Parathyroid adenoma (tissue), 2 donors: ENCODE measurements at regions not wholly inside any gene's neighbourhood (a gene's known extent, or its start where the extent isn't known, plus 50 kb on each side); places are given as distances from the start of the nearest gene placed in this dataset.

Experiments used
- H2AFZ ChIP-seq: fragments of 300-600 bp; sonication (generic); one replicate; pipeline ENCODE4 v1.7.0; 2017; ENCODE audit warnings: antibody characterized with exemption, mild to moderate bottlenecking
- H3K27ac ChIP-seq: fragments of 300-600 bp; sonication (generic); one replicate; pipeline ENCODE4 v1.7.0; 2017
- H3K27me3 ChIP-seq: fragments of 300-600 bp; sonication (generic); one replicate; pipeline ENCODE4 v1.7.0; 2017; ENCODE audit warnings: low read length; ENCODE audit not compliant: control insufficient read depth, insufficient read depth
- H3K36me3 ChIP-seq: fragments of 300-600 bp; sonication (generic); one replicate; pipeline ENCODE4 v1.7.0; 2017; ENCODE audit warnings: low read length; ENCODE audit not compliant: control insufficient read depth, insufficient read depth
- H3K4me1 ChIP-seq: fragments of 300-600 bp; sonication (generic); one replicate; pipeline ENCODE4 v1.7.0; 2017; ENCODE audit warnings: control low read depth
- H3K4me2 ChIP-seq: fragments of 300-600 bp; sonication (generic); one replicate; pipeline ENCODE4 v1.7.0; 2017; ENCODE audit warnings: low read length
- H3K4me3 ChIP-seq: fragments of 300-600 bp; sonication (generic); one replicate; pipeline ENCODE4 v1.7.0; 2017; ENCODE audit warnings: low read depth, low read length
- H3K79me2 ChIP-seq: fragments of 300-600 bp; sonication (generic); one replicate; pipeline ENCODE4 v1.7.0; 2017; ENCODE audit warnings: control low read depth
- H3K9ac ChIP-seq: fragments of 300-600 bp; sonication (generic); one replicate; pipeline ENCODE4 v1.7.0; 2017; ENCODE audit warnings: mild to moderate bottlenecking
- H3K9me3 ChIP-seq: fragments of 300-600 bp; sonication (generic); one replicate; pipeline ENCODE4 v1.7.0; 2017; ENCODE audit warnings: low read length; ENCODE audit not compliant: control insufficient read depth
- TF ChIP-seq, protein P1 (sequence below): fragments of 300-600 bp; sonication (generic); IDR thresholded peaks from one replicate; pipeline ENCODE4 v1.7.0; 2017; ENCODE audit warnings: antibody characterized with exemption, mild to moderate bottlenecking
- donor health status: primary hyperparathyroidism.

DNA sequence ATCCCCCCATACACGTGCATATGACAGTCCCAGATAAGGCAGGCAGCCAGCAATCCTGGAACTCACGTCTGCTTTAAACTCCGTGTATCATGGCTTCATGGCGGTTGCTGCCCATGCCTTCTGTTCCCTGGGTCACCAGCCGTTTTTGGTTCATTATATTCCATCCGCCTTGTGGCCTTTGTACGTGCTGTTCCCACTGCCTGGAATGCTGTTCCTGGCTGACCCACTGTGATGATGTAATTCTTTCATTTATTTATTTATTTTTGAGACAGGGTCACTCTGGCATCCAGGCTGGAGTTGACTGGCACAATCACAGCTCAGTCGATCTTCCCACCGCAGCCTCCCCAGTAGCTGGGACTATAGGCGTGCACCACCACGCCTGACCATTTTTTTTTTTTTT lies 136.7 kb upstream of the GSE1 start:
- Histone ChIP-seq H3K36me3 (peaks cover 2% of the 10 kb centered on the region), H3K9me3 (no peaks in the 10 kb centered on the region), H3K9ac (no peak overlapping the region), H3K27me3 (no peaks in the 10 kb centered on the region), H3K4me3 (no peak overlapping the region), H3K4me1 (peaks cover 19% of the 10 kb centered on the region), H3K4me2 (no peak overlapping the region), H3K27ac (no peak overlapping the region), H3K79me2 (peaks cover 67% of the 10 kb centered on the region), H2AFZ (no peak overlapping the region)
- TF ChIP-seq, protein P1, sequence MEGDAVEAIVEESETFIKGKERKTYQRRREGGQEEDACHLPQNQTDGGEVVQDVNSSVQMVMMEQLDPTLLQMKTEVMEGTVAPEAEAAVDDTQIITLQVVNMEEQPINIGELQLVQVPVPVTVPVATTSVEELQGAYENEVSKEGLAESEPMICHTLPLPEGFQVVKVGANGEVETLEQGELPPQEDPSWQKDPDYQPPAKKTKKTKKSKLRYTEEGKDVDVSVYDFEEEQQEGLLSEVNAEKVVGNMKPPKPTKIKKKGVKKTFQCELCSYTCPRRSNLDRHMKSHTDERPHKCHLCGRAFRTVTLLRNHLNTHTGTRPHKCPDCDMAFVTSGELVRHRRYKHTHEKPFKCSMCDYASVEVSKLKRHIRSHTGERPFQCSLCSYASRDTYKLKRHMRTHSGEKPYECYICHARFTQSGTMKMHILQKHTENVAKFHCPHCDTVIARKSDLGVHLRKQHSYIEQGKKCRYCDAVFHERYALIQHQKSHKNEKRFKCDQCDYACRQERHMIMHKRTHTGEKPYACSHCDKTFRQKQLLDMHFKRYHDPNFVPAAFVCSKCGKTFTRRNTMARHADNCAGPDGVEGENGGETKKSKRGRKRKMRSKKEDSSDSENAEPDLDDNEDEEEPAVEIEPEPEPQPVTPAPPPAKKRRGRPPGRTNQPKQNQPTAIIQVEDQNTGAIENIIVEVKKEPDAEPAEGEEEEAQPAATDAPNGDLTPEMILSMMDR, result no peak

DNA sequence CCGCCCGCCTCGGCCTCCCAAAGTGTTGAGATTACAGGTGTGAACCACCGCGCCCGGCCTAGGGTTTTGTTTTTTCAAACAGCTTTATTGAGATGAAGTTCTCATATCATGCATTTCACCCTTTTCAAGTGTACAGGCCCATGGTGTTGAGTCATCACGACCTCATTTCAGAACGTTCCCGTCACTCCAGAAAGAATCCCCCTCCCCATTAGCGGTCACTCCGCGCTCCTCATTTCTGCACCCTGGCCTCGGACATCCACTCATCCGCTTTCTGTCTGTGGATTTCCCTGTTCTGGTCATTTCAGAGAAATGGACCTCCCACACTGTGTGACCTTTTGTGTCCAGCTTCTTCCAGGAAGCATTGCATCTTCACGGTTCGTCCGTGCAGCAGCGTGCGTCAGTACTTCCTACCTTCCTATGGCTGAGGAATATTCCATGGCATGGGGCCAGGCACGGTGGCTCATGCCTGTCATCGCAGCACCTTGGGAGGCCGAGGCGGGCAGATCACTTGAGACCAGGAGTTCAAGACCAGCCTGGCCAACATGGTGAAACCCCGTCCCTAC lies 135.2 kb upstream of the GSE1 start:
- TF ChIP-seq, protein P1, result no peak
- Histone ChIP-seq H2AFZ (no peak overlapping the region), H3K36me3 (peaks cover 2% of the 10 kb centered on the region)

DNA sequence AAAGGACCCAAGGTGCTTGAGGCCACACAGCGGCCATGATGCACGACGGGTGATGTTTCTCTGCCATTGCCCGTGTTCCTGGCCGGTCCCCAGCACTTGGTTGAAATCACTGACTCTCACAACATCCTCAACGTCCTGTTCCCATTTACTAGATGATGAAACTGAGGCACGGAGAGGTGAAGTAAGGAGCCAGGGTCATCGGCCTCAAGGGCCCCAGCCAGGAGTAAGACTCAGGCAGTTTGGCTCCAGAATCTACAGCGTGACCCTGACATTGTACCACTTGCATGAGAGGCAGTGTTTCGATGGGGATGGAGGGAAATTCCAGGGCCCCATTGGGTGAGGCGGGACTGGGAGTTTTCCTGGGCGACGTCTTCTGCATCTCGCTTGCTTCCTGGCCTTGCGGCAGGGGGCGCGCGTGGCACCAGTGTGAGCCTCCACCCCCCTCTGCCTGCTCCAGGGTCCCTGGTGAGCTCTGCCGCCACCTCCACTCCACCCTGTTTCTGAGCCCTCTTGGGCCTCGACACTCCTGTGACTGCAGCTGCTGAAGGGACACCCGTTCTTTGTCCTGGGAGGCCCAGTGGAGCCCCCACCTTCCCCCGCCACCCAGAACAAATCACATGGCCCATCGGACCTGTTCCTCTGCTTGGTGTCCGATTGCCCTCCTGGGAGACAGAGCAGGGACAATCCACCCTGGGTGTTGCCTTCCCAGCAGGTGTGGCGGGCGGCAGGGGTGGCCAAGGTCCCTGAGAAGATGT lies 133.0 kb upstream of the GSE1 start:
- TF ChIP-seq, protein P1, result peak; percentile 47
- H3K9me3 ChIP-seq, result no peaks in the 10 kb centered on the region
- H2AFZ ChIP-seq, result no peak overlapping the region
- H3K36me3 ChIP-seq, result peaks cover 2% of the 10 kb centered on the region
- no peaks in the 10 kb centered on the region for H3K4me1 ChIP-seq
- no peak overlapping the region for H3K4me2 ChIP-seq
- peaks cover 73% of the 10 kb centered on the region for H3K79me2 ChIP-seq
- H3K4me3 ChIP-seq, result no peak overlapping the region
- H3K27ac ChIP-seq, result peak overlapping the region; percentile 21
- no peak overlapping the region for H3K9ac ChIP-seq
- no peaks in the 10 kb centered on the region for H3K27me3 ChIP-seq

More for the DNA sequence above, 135.2 kb upstream of the GSE1 start:
- H3K4me2 ChIP-seq, result no peak overlapping the region
- no peak overlapping the region for H3K4me3 ChIP-seq
- no peaks in the 10 kb centered on the region for H3K27me3 ChIP-seq
- no peak overlapping the region for H3K27ac ChIP-seq
- no peak overlapping the region for H3K9ac ChIP-seq
- no peaks in the 10 kb centered on the region for H3K9me3 ChIP-seq
- peaks cover 62% of the 10 kb centered on the region for H3K79me2 ChIP-seq
- H3K4me1 ChIP-seq, result peaks cover 4% of the 10 kb centered on the region

DNA sequence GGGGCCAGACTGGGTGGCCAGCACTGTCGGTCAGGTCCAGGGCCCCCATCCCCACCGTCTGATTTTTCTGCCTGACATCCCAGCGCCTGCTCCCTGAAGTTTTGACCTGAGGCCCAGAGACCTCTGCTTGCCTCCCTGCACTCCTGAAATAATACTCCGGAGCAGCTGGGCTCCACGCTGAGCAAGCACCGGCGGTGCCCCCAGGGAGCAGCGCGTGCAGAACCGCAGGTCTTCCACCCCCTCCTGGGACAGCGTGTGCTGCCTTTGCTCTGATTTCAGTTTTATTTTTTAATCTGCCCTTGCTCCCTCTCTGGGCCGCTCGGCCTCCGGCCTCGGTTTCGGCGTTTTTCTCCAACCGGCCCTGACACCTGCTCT lies 132.4 kb upstream of the GSE1 start:
- Histone ChIP-seq H3K36me3 (peaks cover 2% of the 10 kb centered on the region), H3K27ac (peak overlapping the region; percentile 21), H3K4me3 (no peak overlapping the region), H2AFZ (no peak overlapping the region), H3K4me1 (no peaks in the 10 kb centered on the region), H3K27me3 (no peaks in the 10 kb centered on the region), H3K9me3 (no peaks in the 10 kb centered on the region), H3K4me2 (no peak overlapping the region), H3K9ac (no peak overlapping the region), H3K79me2 (peaks cover 75% of the 10 kb centered on the region)
- TF ChIP-seq, protein P1, result no peak

DNA sequence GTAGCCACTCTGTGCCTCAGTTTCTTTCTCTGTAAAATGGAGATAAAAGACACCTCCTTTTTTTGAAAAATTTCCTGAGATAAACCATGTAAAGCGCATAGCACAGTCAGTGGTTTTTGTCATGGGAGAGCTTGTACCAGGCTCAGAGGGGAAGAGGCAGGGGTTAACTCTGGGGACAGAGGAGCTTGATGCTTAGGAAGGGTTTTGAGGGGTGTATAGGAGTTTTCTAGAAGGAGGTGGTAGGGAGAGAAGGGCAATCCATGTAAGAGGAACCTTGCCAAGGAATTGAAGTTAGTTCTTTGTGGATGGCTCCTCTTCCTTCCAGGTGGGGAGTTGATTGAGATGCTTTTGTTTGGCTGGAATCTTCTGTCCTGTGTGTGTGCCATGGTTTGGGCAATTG lies 131.9 kb upstream of the GSE1 start:
- Histone ChIP-seq H2AFZ (no peak overlapping the region), H3K27me3 (no peaks in the 10 kb centered on the region), H3K4me1 (no peaks in the 10 kb centered on the region), H3K4me3 (no peak overlapping the region), H3K9me3 (no peaks in the 10 kb centered on the region), H3K4me2 (no peak overlapping the region), H3K9ac (no peak overlapping the region), H3K27ac (no peak overlapping the region), H3K36me3 (peaks cover 2% of the 10 kb centered on the region), H3K79me2 (peaks cover 75% of the 10 kb centered on the region)
- TF ChIP-seq, protein P1, result no peak
